HepG2 (cell line): ENCODE measurements at regions not wholly inside any gene's neighbourhood (a gene's known extent, or its start where the extent isn't known, plus 50 kb on each side); places are given as distances from the start of the nearest gene placed in this dataset.

Experiments
- ATAC-seq: fragments of 200-7000 bp; cut with Tn5 transposase; 3 replicates; pipeline ENCODE4 v1.9.1; 2020; ENCODE audit warnings: mild to moderate bottlenecking, moderate library complexity
- BruUV-seq: library from RNA; stranded (reverse); fragments of 400-500 nt; replicated peaks from 2 replicates; lab custom pipeline; 2021; lab: Mats Ljungman, UMichigan
- CTCF ChIA-PET: fragments of 300-600 bp; formaldehyde crosslinking; extraction: SDS; loops from one replicate; lab custom pipeline; 2021; ENCODE audit warnings: low total read pairs, inconsistent platforms, low intra/inter-chr PET ratio; lab: Yijun Ruan, JAX
- POLR2A ChIA-PET: fragments of 350-600 bp; sonication (Branson Sonifier 250); formaldehyde crosslinking; loops from one replicate; lab custom pipeline; 2020; ENCODE audit warnings: antibody characterized with exemption, inconsistent platforms; lab: Yijun Ruan, JAX
- DNase-seq: peaks from one replicate; pipeline ENCODE4 v3.0.0-alpha.2; 2015; ENCODE audit warnings: low spot score
- FAIRE-seq: peaks from 3 replicates; lab custom pipeline; 2011; peaks lifted over from hg19 to GRCh38; lab: Jason Lieb, UNC
- H2AFZ ChIP-seq: one replicate; pipeline ENCODE4 v1.6.1; 2011; ENCODE audit warnings: low read length, inconsistent platforms
- H3K27ac ChIP-seq: fragments of 300-600 bp; 3 replicates; pipeline ENCODE4 v1.8.0; 2011; ENCODE audit warnings: mixed run types, mild to moderate bottlenecking, mixed read lengths, low read length, inconsistent platforms; ENCODE audit not compliant: insufficient read depth; ENCODE audit errors: extremely low read length
- H3K27me3 ChIP-seq, 2 experiments: fragments of 200-600 bp in 1 of 2; 2 replicates in 1 of 2; 3 replicates in 1 of 2; pipeline versions ENCODE4 v1.6.0 to v1.8.0; 2011; ENCODE audit warnings: low read length in 2 of 2, mild to moderate bottlenecking in 2 of 2, moderate library complexity in 2 of 2, inconsistent platforms in 1 of 2; ENCODE audit not compliant: insufficient read depth in 2 of 2, control insufficient read depth in 1 of 2
- H3K36me3 ChIP-seq, 2 experiments: fragments of 200-600 bp in 1 of 2; replicated peaks in 1 of 2; 2 replicates in 1 of 2; 3 replicates in 1 of 2; pipeline versions ENCODE4 v1.5.1 to v1.8.0; 2011; ENCODE audit warnings: low read length in 2 of 2, inconsistent platforms in 1 of 2; ENCODE audit not compliant: insufficient read depth in 2 of 2, control insufficient read depth in 1 of 2
- H3K4me1 ChIP-seq: 2 replicates; pipeline ENCODE4 v1.5.1; 2012; ENCODE audit warnings: low read length, inconsistent platforms; ENCODE audit not compliant: insufficient read depth
- H3K4me2 ChIP-seq: 2 replicates; pipeline ENCODE4 v1.6.0; 2011; ENCODE audit warnings: low read depth, low read length, inconsistent platforms
- H3K4me3 ChIP-seq, 3 experiments: fragments of 200-600 bp in 1 of 3; sonication (generic), shearing (Covaris generic) in 1 of 3; replicated peaks in 1 of 3; 2 replicates each; pipeline ENCODE4 v1.5.1; 2011 to 2016; ENCODE audit warnings: low read length in 3 of 3, inconsistent platforms in 2 of 3, low read depth in 2 of 3, mild to moderate bottlenecking in 2 of 3, control low read depth in 1 of 3, mixed read lengths in 1 of 3; ENCODE audit not compliant: insufficient read depth in 1 of 3
- H3K79me2 ChIP-seq: one replicate; pipeline ENCODE4 v1.6.1; 2011; ENCODE audit warnings: low read length, inconsistent platforms; ENCODE audit not compliant: insufficient read depth
- H3K9ac ChIP-seq: 2 replicates; pipeline ENCODE4 v1.6.0; 2011; ENCODE audit warnings: mild to moderate bottlenecking, low read depth, low read length, inconsistent platforms; ENCODE audit not compliant: insufficient read depth
- H3K9me3 ChIP-seq: 2 replicates; pipeline ENCODE4 v1.5.1; 2012; ENCODE audit warnings: mild to moderate bottlenecking, low read length
- H4K20me1 ChIP-seq: 2 replicates; pipeline ENCODE4 v1.6.0; 2011; ENCODE audit warnings: inconsistent platforms, mild to moderate bottlenecking, low read length, moderate library complexity; ENCODE audit not compliant: insufficient read depth
- AGO2 ChIP-seq: fragments of 200-400 bp; formaldehyde crosslinking; optimal IDR thresholded peaks from 2 replicates; pipeline ENCODE3; 2017; ENCODE audit warnings: mild to moderate bottlenecking, low read depth, low read length, moderate library complexity
- ATF6 ChIP-seq: sonication (generic); formaldehyde crosslinking; conservative IDR thresholded peaks from 2 replicates; pipeline ENCODE4 v1.4.0; 2020; ENCODE audit warnings: missing genetic modification reagents
- BRCA1 ChIP-seq: sonication (generic); formaldehyde crosslinking; IDR thresholded peaks from 2 replicates; pipeline ENCODE4 v1.4.0; 2020; ENCODE audit warnings: missing genetic modification reagents
- CREM ChIP-seq, 2 experiments: sonication (generic) in 1 of 2; formaldehyde crosslinking in 1 of 2; IDR thresholded peaks; 2 replicates each; pipeline versions ENCODE4 v1.4.0 to v1.6.1; 2016 to 2020; ENCODE audit warnings: antibody characterized with exemption in 1 of 2, mild to moderate bottlenecking in 1 of 2, missing genetic modification reagents in 1 of 2
- EZH2 ChIP-seq: conservative IDR thresholded peaks from 2 replicates; pipeline ENCODE4 v1.6.1; 2012; ENCODE audit warnings: mild to moderate bottlenecking, low read depth, low read length, moderate library complexity
- HDAC2 ChIP-seq: sonication (generic); formaldehyde crosslinking; IDR thresholded peaks from 2 replicates; pipeline ENCODE4 v1.4.0; 2020; ENCODE audit warnings: missing genetic modification reagents
- HOXA3 ChIP-seq: sonication (generic); formaldehyde crosslinking; IDR thresholded peaks from 2 replicates; pipeline ENCODE4 v1.5.0; 2020; ENCODE audit warnings: missing genetic modification reagents
- KLF13 ChIP-seq: sonication (generic); formaldehyde crosslinking; IDR thresholded peaks from 2 replicates; pipeline ENCODE4 v1.4.0; 2020; ENCODE audit warnings: mild to moderate bottlenecking, missing genetic modification reagents
- PHF5A ChIP-seq: IDR thresholded peaks from one replicate; pipeline ENCODE4 v1.6.1; 2018; ENCODE audit warnings: low read depth, missing genetic modification reagents; ENCODE audit not compliant: unreplicated experiment
- ZNF354B ChIP-seq: sonication (generic); formaldehyde crosslinking; IDR thresholded peaks from 2 replicates; pipeline ENCODE4 v1.8.0; 2022; ENCODE audit warnings: mild to moderate bottlenecking, missing genetic modification reagents
- ZNF607 ChIP-seq: sonication (generic); formaldehyde crosslinking; IDR thresholded peaks from 2 replicates; pipeline ENCODE4 v1.5.1; 2020; ENCODE audit warnings: missing genetic modification reagents, mild to moderate bottlenecking, borderline replicate concordance
- WGBS: methylation state at CpG from one replicate; pipeline ENCODE4 v1.1.6; 2017; ENCODE audit warnings: low lambda C conversion rate; 5-methylcytosine and 5-hydroxymethylcytosine counted together
- in situ Hi-C: cut with HindIII; loops from 2 replicates; pipeline ENCODE4 v1.10.0; 2017; ENCODE audit warnings: low pct_unique_long_range_greater_than_20kb; ENCODE audit not compliant: extremely low pct_ligation_motif_present
- intact Hi-C: fragments of 100-400 bp; cut with micrococcal nuclease; formaldehyde crosslinking; loops from one replicate; pipeline ENCODE4 v1.10.0; 2022; ENCODE audit not compliant: unreplicated experiment

- Histone ChIP-seq H3K4me3 (no peak overlapping the region), H3K27me3 (no peaks in the 10 kb centered on the region), H3K9ac (no peak overlapping the region), H3K9me3 (peaks cover 10% of the 10 kb centered on the region; the same call in 1 of the 2 replicates), H3K4me2 (no peak overlapping the region), H3K79me2 (no peaks in the 10 kb centered on the region), H4K20me1 (no peaks in the 10 kb centered on the region), H3K27ac (no peak overlapping the region), H3K36me3 (no peaks in the 10 kb centered on the region), H2AFZ (no peak overlapping the region), H3K4me1 (no peaks in the 10 kb centered on the region)
- no peak for TF ChIP-seq AGO2
- no peak for TF ChIP-seq PHF5A (CRISPR knock-in tag)
- no peak for TF ChIP-seq ZNF354B (CRISPR knock-in tag)
- TF ChIP-seq ATF6 (CRISPR knock-in tag) = no peak
- TF ChIP-seq EZH2 = no peak
- no peak for TF ChIP-seq ZNF607 (CRISPR knock-in tag)
- no peak for TF ChIP-seq BRCA1
- no peak for TF ChIP-seq KLF13 (CRISPR knock-in tag)
- TF ChIP-seq HOXA3 (CRISPR knock-in tag) = no peak
- TF ChIP-seq HDAC2 (CRISPR knock-in tag) = no peak
- TF ChIP-seq CREM (IDR thresholded peaks at IDR 0.05) = no peak
- TF ChIP-seq CREM (CRISPR knock-in tag; IDR thresholded peaks at IDR 0.05) = no peak
- DNase-seq (no peak), ATAC-seq (no peak), FAIRE-seq (no peak)
- intact Hi-C loops (no loop called here), in situ Hi-C loops (no loop called here)
- POLR2A ChIA-PET = no interaction called here
- BruUV-seq = no TSS peak
- WGBS = 0% methylated on average over 3 of the region's 3 CpGs
- CTCF ChIA-PET = no interaction called here
These were observed 299.8 kb downstream of the GLRX3 start for GRCh38 chr10:130435961-130436360.
